ENCODE measurements at regions not wholly inside any gene's neighbourhood (a gene's known extent, or its start where the extent isn't known, plus 50 kb on each side); places are given as distances from the start of the nearest gene placed in this dataset.
A peak's percentile ranks its signal among the peaks of the same experiment; 100 is the strongest.

DNA sequence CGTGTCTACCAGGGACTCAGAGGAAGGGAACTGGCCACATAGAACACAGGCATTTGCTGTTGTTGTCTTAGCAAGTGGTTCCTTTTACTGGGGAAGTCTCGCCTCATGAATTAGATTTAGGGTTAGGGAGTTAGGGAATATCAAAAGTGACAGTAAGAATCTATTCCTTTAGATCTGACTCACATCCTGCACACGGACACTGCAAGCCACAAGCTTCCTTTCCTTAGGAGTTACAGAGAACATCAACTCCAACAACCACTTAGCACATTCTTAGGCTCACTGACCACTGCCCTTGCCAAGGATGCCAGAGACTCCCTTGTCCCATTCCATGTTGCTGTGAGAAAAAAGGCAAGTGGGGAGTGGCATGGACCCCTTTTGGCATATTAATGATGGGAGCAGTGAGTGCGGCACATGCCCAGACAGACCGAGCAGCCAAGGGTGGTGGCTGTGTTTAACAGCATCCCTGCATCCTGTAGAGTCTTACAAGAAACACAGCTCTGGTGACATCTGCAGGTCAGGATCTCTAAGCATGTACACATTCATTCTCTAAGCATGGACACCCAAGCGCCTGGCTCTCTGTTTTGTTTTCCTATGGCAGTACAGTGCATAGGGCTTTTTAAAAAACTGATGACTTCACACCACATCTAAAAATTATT is 745.6 kb upstream of the RAB6C start:
- peak; percentile 50 for DNase-seq (ENCODE audit: low read depth, low spot score)

DNA sequence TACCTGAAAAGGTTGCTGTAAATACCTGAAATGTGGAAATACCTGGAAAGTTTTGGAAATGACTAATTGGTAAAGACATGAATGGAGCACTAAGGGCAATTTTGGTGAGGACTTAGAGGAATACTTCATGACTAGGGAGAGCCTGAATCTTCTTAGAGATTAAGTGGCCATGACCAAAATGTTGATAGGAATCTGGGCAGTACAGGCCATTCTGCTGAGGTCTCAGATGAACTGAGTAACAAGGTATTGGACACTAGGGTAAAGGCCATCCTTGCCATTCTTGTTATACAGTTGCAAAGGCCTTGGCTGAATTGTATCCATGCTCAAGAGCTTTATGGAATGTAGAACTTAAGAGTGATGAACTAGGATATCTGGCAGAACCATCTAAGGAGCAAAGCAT is 742.9 kb upstream of the RAB6C start:
- no peak for DNase-seq (ENCODE audit: low read depth, low spot score)

DNA sequence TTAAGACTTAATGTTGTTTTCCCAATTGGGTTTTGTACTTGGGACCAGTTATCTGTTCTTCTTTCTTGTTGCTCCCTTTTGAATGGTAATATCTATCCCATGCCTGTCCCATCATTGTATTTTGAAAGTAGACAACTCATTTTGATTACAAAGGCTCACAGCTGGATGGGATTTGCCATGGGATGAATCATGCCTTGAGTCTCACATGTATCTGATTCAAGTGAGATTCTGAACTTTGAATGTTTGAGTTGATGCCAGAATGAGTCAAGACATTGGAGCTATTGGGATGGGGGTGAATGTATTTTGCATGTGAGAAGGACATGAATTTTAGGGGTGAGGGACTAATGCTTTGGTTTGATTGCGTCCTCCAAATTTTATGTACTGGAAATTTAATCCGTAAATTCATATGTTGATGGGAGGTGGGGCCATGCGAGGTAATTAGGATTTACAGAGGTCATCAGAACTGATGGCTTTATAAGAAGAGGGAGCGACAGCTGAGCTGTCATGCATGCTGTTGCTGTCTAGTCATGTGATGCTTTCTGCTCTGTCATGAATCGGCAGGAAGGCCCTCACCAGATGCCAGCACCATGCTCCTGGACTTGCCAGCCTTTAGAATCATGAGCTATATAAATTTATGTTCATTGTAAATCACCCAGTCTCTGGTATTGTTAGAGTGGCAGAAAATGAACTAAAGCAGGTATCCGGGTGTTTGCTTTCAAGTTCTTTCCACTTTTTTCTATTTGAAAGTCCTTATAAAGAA is 741.3 kb upstream of the RAB6C start:
- peak; percentile 62 for DNase-seq (ENCODE audit: low read depth, low spot score)

DNA sequence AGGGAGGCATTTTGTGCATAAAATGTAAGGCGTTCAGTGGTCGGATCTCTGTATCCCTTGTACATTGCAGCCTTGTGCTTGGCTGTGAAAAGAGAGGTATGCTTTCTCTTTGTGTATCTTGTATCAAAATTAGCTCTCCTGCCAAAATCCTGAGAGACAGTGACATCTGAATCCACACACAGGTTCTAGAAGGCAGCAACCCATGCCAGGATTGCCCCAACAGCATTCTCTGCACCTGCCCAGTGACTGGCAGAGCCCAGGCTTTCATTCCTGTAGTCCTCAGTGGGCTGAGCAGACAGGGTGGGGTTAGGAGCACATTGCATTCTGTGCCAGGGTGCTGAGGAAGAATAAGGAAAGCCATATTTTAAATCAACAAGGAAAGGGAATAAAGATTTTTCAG is 740.3 kb upstream of the RAB6C start:
- DNase-seq (ENCODE audit: low read depth, low spot score), result no peak

DNA sequence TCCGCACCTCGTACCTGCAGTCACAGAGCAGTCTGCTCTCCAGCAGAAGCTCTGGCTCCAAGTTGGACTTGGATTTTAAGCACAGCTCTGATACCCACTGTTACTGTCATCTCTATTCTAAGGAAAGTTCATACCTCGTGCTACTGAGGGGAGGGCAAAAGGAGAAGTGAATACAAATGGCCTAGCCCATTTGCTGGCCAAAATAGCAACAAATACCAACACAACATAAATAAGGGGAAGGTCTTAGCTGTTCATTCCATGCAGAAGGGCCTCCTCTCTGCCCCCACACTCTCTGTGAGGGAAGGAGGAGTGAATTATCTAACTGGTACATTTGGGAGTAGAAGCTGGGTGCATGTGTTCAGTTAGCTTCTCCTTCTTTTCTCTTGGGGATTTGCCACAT is 739.4 kb upstream of the RAB6C start:
- no peak for DNase-seq (ENCODE audit: low read depth, low spot score)

DNA sequence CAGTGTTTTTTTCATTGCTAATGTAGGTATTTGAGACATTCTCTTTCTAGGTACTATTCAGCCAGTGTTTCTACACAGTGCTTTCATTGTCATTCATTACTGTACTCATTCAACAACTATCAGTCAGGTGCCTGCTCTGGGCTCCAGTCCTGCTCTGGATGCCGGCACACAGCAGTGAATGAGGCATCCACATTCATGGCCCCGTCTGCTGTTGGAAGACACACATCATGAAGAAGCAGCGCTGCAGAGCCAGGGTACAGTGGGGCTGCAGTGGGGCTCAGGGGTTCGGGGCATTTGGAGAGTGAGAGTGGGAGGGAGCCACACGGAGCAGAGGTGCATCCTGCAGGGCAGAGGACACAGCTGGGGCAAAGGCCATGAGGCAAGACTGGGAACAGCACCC is 737.2 kb upstream of the RAB6C start:
- peak; percentile 6 for DNase-seq (ENCODE audit: low read depth, low spot score)

DNA sequence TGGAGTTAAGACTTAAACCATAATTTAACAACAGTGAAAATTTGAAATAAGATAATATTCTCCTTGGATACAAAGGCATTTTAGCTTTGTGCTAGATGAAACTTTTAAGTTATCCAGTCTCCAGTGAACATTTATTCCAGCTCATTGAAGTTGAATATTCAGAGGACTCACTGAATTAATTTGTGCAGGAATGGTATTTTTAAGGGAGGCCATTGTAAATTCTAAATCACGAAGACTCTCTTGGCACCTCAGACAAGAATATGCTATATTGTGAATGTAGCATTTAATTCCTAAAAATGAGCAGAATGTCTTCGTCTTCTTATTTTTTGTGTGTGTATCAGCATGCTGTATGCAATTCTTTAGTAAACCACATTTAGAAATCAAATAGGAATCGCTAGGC is 731.7 kb upstream of the RAB6C start:
- DNase-seq (ENCODE audit: low read depth, low spot score), result peak; percentile 16

DNA sequence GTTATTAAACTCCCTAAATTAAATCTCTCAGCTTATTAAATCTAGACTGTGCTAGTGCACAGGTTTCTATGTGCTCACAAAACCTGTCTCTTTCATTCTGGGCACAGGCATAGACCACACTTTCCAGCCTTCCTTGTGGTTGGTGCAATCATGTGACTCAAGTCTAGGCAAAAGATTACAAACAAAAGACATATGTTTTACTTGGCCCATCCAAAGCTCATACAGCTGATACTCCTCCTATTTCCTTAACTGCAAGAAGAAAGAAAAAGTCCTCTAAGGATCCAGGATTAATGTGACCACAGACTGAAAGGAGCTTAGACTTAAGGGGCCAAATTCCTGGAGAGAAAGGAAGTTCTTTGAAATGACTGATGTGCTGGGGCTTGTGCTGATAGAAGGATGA is 731.3 kb upstream of the RAB6C start:
- DNase-seq (ENCODE audit: low read depth, low spot score), result peak; percentile 90

DNA sequence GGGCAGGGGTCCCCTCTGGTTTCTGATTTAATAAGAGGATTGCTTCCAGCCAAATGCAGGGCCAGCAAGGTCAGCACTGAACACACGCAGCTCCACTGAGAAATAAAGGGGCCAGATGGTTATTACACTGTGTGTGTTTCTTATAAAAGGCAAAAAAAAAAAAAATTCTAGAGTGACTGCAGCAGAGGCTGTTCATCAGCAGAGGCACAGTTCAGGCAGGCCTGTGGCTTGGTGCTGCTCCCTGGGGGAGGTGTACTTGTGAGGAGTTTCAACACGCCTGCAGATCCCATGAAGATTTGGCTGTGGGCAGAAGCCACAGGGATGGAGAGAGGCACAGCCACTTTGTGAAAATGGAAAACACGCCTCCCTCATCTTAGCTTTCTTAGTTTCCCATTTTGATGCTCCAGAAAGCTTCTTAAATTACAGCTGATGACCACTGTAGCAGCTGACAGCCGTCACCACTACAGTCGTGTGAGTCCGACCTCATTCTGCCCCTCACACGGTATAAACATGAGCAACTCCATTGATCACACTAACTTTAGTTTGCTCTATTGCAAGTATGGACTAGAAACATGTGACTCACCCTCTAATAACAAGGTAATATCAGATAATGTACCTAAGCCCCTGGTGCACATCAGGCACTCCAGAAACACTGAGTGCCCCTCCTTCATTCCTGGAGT is 726.5 kb upstream of the RAB6C start:
- DNase-seq (ENCODE audit: low read depth, low spot score), result peak; percentile 6

DNA sequence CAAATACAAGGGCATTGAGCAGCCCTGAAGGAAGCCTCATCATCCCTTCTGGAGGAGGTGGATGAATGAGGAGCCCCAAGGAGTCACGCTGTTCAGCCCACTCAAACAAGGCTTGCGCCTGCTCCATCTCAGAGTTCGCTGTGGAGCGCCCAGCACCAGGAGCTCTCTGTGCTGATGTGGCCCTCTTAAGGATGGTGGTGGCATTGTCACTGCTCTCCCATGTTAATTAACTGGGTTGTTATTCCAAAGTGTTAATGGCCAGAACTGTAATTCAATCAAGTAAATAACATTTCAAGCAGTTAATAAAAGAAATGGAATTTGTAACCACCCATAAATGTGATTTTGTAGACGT is 726.0 kb upstream of the RAB6C start:
- peak; percentile 61 for DNase-seq (ENCODE audit: low read depth, low spot score)

DNA sequence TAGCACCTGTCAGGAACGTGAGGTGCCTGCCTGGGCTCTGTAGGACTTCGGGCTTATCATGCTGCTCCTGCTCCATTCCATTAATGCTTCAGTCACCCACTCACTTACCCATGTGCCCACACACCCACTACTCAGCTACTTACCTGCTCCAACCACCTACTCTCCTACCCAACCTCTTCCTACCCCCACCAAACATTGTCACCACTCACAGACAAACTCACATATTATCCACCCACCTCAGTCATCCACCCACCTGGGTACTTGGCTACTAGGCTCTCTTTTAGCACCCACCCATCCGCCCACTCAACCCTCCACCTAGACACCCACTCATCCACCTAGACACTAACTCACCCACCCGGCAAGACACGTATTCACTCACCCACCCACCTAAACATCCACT is 724.7 kb upstream of the RAB6C start:
- no peak for DNase-seq (ENCODE audit: low read depth, low spot score)

DNA sequence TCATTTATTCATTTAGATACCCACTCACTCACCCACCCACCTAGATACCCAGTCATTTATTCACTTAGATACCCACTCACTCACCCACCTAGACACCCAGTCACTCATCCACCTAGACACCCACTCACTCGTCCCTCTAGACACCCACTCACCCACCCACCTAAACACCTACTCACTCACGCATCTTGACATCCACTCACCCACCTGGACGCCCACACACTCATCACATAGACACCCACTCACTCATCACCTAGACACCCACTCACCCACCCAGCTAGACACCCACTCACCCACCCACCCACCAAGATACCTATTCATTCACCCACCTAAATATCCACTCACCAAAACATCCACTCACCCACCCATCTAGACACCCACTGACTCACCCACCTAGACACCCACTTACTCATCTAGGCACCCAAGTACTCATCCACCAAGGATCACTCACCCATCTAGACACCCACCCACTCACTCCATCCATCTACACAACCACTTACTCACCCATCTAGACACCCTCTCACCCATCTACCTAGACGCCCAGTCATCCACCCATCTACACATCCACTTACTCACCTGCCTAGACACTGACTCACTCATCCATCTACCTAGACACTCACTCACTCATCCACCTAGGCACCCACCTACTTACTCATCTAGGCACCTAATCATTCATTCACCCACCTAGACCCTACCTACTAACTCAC is 723.7 kb upstream of the RAB6C start:
- no peak for DNase-seq (ENCODE audit: low read depth, low spot score)

DNA sequence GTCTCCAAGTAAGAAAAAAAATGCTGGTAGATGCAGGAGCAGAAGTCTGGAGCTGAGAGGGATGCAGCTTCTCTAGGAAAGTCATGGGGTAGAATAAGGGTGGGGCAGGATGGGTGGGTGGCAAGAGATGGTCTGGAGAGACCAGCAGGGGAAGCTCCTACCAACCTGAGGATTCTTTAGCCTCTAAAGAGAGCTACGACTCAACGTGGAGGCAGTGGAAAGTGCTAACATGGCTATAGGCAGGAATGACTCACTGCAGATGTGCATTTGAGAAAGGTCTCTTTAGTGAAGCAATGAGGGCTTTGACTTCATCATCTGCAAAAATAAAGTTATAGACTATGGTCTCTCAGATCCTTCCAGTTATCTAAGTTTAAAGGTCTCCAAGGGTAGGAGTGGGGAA is 722.8 kb upstream of the RAB6C start:
- no peak for DNase-seq (ENCODE audit: low read depth, low spot score)

DNA sequence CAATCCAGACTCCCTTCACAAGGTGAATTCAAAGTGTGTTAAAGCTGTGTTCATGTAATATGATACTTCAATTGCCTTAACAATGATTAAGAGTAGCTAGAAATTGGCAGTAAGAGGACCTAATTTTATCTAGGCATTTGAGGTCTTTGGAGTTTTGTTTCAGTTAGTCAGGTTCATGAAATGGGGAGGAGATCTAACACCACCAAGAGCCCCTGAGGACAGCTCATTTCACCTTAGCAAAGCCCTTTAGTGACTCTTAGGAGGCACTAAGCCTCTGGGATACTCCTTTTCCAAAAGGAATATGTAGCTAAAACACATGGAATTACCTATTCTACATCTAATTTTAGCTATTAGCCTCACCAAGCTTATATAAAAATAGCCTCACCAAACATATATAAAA is 716.5 kb upstream of the RAB6C start:
- no peak for DNase-seq (ENCODE audit: low read depth, low spot score)

DNA sequence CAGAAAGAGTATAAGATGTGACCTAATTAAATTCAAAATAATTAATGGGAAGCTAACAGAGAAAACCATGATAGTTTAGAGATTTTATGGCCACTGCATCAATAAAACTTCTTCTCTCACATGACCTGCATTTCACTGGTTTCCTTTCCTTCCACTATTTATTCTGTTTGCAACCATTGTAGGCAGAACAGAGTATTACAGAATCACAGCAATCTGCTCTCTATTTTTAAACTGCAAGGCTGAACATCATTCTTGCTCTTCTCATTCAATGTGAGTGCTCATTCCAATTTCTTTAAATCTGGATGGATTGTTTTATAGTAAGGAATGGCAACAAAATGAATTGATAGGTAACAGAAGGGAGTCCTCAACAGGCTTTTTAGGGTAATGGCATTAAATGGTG is 715.5 kb upstream of the RAB6C start:
- DNase-seq (ENCODE audit: low read depth, low spot score), result no peak

DNA sequence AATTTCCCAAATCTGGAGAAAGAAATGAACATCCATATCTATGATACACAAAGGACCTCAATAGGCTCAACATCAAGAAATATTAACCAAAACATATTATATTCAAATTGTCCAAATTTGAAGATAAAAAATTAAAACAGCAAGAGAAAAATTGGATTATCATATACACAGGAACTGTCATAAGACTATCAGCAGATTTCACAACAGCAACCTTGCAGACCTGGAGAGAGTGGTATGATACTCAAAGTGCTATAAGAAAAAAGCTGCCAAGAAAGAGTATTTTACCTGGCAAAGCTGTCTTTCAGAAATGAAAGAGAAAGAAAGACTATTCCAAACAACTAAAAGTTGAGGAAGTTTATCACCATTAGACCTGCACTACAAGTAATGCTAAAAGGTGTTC is 711.9 kb upstream of the RAB6C start:
- DNase-seq (ENCODE audit: low read depth, low spot score), result no peak

DNA sequence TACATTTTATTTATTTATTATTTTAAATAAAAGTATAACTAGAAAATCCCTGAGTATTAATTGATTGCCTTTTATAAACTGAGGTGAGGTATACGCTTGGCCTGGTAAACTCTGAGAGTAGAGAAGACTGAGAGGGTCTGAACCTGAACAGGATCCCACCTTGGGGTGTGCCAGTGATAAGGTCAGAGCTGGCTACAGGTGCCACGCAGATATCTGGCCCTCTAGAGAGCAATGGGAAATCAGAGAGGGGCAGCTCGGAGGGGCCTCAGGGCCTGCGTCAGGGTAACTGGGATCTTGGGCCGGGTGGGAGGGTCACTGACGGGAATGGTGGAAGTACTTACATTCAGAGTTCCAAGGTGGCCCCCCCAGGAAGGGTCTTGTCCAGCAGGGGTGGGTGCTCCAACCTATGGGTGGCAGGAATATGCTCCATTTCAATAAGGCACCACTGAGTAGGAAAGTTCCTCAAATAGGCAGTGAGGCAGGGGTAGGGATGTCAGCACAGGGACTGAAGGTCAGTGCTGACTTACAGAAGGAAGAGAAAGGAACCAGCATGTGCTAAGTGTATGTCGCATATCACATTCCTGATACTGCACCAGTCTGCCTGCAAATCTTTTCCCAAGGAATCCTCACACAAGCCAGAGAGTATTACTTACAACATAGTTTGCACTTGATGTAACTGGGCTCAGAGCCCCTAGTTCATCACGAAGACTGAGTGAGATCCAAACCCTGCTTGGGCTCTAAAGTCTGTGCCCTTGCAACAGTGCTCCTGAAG is 706.0 kb upstream of the RAB6C start:
- no peak for DNase-seq (ENCODE audit: low read depth, low spot score)

DNA sequence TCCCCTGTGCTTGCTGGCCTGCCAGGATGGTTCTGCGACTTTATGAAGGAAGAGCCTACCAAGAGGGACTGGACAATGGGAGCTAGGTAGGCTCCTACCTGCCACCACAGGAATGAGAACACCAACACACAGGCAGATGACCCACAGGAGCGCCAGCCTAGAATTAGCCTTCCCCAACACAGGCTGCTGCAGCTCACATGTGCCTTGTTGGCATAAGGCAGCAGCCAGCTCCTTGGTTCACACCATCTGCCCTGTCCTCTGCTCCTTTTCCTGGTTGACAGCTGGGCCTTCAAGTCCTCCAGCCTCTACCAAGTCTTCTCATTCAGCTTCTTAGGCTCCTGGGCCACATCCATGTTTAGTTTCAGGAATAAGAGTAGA is 705.4 kb upstream of the RAB6C start:
- DNase-seq (ENCODE audit: low read depth, low spot score), result no peak

DNA sequence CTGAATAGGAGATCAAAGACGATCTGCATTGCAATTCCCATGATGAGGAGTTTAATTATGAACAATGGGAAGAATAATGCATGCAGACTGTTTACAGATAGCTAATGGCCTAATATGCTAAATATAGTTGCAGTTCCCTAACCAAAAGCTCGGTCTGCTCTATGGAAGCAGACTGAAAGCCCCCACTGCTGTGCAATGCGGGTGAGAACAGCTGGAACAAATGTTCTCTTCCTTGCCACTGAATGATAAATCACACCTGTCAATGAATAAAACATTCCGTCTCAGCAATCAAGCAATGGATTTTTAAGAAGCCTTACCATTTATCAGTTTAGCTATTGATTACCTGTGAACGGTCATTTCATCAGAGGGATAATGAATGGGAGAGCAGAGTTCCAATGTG is 704.5 kb upstream of the RAB6C start:
- no peak for DNase-seq (ENCODE audit: low read depth, low spot score)

DNA sequence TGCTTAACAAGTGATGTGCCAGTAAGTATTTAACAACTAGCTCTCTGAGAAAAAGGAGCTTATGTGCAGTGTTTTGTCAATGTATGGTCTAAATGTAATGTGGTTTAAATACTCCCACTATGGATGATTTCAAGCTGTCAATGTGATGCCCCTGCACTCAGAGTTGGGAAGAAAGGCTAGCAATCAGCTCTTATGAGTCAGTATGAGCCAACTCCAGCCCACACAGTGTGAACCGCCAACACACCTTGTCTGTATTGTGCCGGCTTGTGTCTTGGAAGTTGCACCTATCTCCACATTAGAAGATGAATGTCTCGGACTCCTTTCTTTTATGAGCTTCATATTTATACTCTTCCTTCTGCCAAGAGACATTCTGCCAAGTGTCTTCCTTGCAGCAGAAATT is 703.8 kb upstream of the RAB6C start:
- no peak for DNase-seq (ENCODE audit: low read depth, low spot score)

DNA sequence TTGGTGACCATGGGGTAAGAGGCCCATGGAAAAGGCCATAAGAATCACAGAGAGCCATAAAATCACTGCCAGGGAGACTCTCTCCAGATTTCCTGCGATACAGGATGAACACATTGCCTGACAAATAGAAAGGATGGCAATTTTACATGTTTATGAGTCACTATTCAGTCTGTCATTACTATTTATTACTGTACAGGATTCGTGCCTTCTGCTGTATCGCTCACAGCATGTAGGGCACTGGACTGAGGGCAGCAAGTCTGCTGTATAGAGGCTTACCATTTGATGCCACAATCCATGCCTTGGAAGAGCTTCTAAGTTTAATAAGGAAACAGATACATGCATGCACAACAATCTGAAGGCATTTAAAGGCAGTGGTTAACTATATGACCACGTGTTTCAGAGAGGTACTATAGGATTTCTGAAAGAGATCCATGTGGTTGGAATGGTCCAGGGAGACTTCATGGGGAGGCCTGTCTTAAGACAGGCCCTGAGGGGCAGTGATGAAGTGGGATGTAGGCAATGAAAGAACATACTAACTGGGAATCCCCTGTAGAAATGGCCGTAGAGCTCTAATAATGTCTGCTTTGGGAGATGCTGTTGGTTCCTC is 702.4 kb upstream of the RAB6C start:
- DNase-seq (ENCODE audit: low read depth, low spot score), result no peak

Data from astrocyte of the hippocampus (primary cell).